GM23338 (cell line): ENCODE measurements at regions not wholly inside any gene's neighbourhood (a gene's known extent, or its start where the extent isn't known, plus 50 kb on each side); places are given as distances from the start of the nearest gene placed in this dataset.

Source experiments
- ATAC-seq: fragments of 200-7000 bp; cut with Tn5 transposase; 3 replicates; pipeline ENCODE4 v1.9.1; 2020
- DNase-seq: peaks from one replicate; pipeline ENCODE4 v3.0.0-alpha.2; 2015; ENCODE audit warnings: low spot score
- H2AFZ ChIP-seq: fragments of 200-600 bp; sonication (generic); 2 replicates; pipeline ENCODE4 v1.8.0; 2016; ENCODE audit warnings: antibody characterized with exemption, mild to moderate bottlenecking, moderate library complexity
- H3F3A ChIP-seq: fragments of 200-600 bp; sonication (generic); replicated peaks from 2 replicates; pipeline ENCODE4 v1.8.0; 2017; ENCODE audit warnings: antibody characterized with exemption, mixed run types, low read depth
- H3K27ac ChIP-seq: fragments of 200-600 bp; sonication (generic); 2 replicates; pipeline ENCODE4 v1.6.1; 2016; ENCODE audit warnings: low read depth
- H3K27me3 ChIP-seq: fragments of 200-600 bp; sonication (generic); 2 replicates; pipeline ENCODE4 v1.8.0; 2016; ENCODE audit warnings: mild to moderate bottlenecking, mixed run types, moderate library complexity; ENCODE audit not compliant: insufficient read depth
- H3K36me3 ChIP-seq: fragments of 200-600 bp; sonication (generic); 2 replicates; pipeline ENCODE4 v1.8.0; 2016; ENCODE audit warnings: mild to moderate bottlenecking; ENCODE audit not compliant: insufficient read depth
- H3K4me1 ChIP-seq: fragments of 200-600 bp; sonication (generic); 2 replicates; pipeline ENCODE4 v1.8.0; 2016; ENCODE audit warnings: mild to moderate bottlenecking, moderate library complexity; ENCODE audit not compliant: insufficient read depth
- H3K4me2 ChIP-seq: fragments of 200-600 bp; sonication (generic); 2 replicates; pipeline ENCODE4 v1.7.1; 2017; ENCODE audit warnings: mixed run types
- H3K4me3 ChIP-seq: fragments of 200-600 bp; sonication (generic); 2 replicates; pipeline ENCODE4 v1.6.1; 2016; ENCODE audit warnings: mixed run types
- H3K79me2 ChIP-seq: fragments of 200-600 bp; sonication (generic); replicated peaks from 2 replicates; pipeline ENCODE4 v1.8.0; 2017; ENCODE audit warnings: mild to moderate bottlenecking; ENCODE audit not compliant: insufficient read depth
- H3K9me2 ChIP-seq: fragments of 200-600 bp; sonication (generic); 2 replicates; pipeline ENCODE4 v1.8.0; 2017; ENCODE audit not compliant: insufficient read depth
- H4K20me1 ChIP-seq: fragments of 200-600 bp; sonication (generic); replicated peaks from 2 replicates; pipeline ENCODE4 v1.8.0; 2017; ENCODE audit warnings: mild to moderate bottlenecking; ENCODE audit not compliant: insufficient read depth
- H3K27ac Mint-ChIP-seq: 2 replicates; pipeline ENCODE4 v1.8.0; 2020; ENCODE audit warnings: inconsistent platforms, mild to moderate bottlenecking, moderate library complexity, mixed read lengths
- H3K27me3 Mint-ChIP-seq: 3 replicates; pipeline ENCODE4 v1.8.0; 2022; ENCODE audit warnings: low read depth, mild to moderate bottlenecking, moderate library complexity, mixed read lengths, inconsistent platforms; ENCODE audit not compliant: insufficient read depth, poor library complexity
- H3K36me3 Mint-ChIP-seq: 3 replicates; pipeline ENCODE4 v1.8.0; 2021; ENCODE audit warnings: low read depth, mild to moderate bottlenecking, inconsistent platforms, moderate library complexity, mixed read lengths
- H3K4me1 Mint-ChIP-seq: 3 replicates; pipeline ENCODE4 v1.8.0; 2020; ENCODE audit warnings: mild to moderate bottlenecking, inconsistent platforms, mixed read lengths
- H3K4me3 Mint-ChIP-seq: 3 replicates; pipeline ENCODE4 v1.8.0; 2021; ENCODE audit warnings: moderate library complexity, mild to moderate bottlenecking, inconsistent platforms, mixed read lengths
- H3K9me3 Mint-ChIP-seq: 3 replicates; pipeline ENCODE4 v1.8.0; 2020; ENCODE audit warnings: moderate library complexity, mild to moderate bottlenecking, inconsistent platforms, mixed read lengths
- EZH2phosphoT487 ChIP-seq: fragments of 200-600 bp; sonication (generic); IDR thresholded peaks from one replicate; pipeline ENCODE4 v1.8.1; 2018; ENCODE audit warnings: antibody characterized with exemption; ENCODE audit not compliant: unreplicated experiment
- JUNB ChIP-seq: IDR thresholded peaks from one replicate; pipeline ENCODE4 v1.6.1; 2016; ENCODE audit warnings: antibody characterized with exemption; ENCODE audit not compliant: unreplicated experiment
- NANOG ChIP-seq: IDR thresholded peaks from 2 replicates; pipeline ENCODE4 v1.6.1; 2016; ENCODE audit warnings: antibody characterized with exemption, borderline replicate concordance
- POLR2AphosphoS5 ChIP-seq: IDR thresholded peaks from 2 replicates; pipeline ENCODE4 v1.6.1; 2016; ENCODE audit warnings: antibody characterized with exemption, low read depth
- REST ChIP-seq: IDR thresholded peaks from one replicate; pipeline ENCODE4 v1.6.1; 2018; ENCODE audit warnings: antibody characterized with exemption; ENCODE audit not compliant: unreplicated experiment
- STAT1 ChIP-seq: IDR thresholded peaks from one replicate; pipeline ENCODE4 v1.6.1; 2016; ENCODE audit warnings: antibody characterized with exemption; ENCODE audit not compliant: unreplicated experiment
- ZNF114 ChIP-seq: fragments of 250-450 bp; sonication (Bioruptor Pico); IDR thresholded peaks from 2 replicates; pipeline ENCODE4 v1.5.0; 2020; ENCODE audit warnings: mild to moderate bottlenecking, moderate library complexity
- TF ChIP-seq, protein P1 (sequence below): fragments of 250-450 bp; sonication (Bioruptor Pico); IDR thresholded peaks from 2 replicates; pipeline ENCODE4 v1.5.0; 2020; ENCODE audit warnings: mild to moderate bottlenecking, moderate library complexity

GRCh38 chr6:2505624-2506023 is 245.1 kb downstream of the MYLK4 start (continued):
- TF ChIP-seq REST: no peak

DNA sequence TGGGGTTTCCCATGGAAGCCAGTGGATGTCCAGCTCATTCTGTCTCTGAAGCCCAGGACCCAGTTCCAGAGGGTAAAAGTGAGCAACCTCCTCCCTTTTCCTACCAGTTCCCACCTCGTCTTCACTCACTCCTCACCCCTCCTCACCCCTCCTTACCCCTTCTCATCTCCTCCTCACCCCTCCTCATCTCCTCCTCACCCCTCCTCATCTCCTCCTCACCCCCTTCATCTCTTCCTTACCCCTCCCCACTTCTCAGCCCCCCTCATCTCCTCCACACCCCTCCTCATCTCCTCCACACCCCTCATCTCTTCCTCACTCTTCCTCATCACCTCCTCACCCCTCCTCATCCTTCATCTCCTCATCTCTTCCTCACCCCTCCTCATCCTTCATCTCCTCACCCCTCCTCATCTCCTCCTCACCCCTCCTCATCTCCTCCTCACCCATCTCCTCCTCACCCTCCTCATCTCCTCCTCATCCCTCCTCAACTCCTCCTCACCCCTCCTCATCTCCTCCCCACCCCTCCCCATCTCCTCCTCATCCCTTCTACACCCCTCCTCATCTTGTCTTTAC is 246.1 kb downstream of the MYLK4 start:
- no peaks in the 10 kb centered on the region for H3K36me3 ChIP-seq
- H3K36me3 Mint-ChIP-seq: no peaks in the 10 kb centered on the region
- H3F3A ChIP-seq: no peaks in the 10 kb centered on the region
- no peaks in the 10 kb centered on the region for H4K20me1 ChIP-seq
- peaks cover 4% of the 10 kb centered on the region for H3K27me3 Mint-ChIP-seq
- no peak overlapping the region for H3K4me3 Mint-ChIP-seq
- no peak overlapping the region for H3K27ac ChIP-seq
- peaks cover 9% of the 10 kb centered on the region; the same call in 1 of the 2 replicates for H3K9me2 ChIP-seq
- no peaks in the 10 kb centered on the region for H3K79me2 ChIP-seq
- H2AFZ ChIP-seq: no peak overlapping the region
- H3K4me2 ChIP-seq: no peak overlapping the region
- no peak for DNase-seq
- H3K27me3 ChIP-seq: no peaks in the 10 kb centered on the region
- peaks cover 6% of the 10 kb centered on the region for H3K4me1 Mint-ChIP-seq
- no peak overlapping the region for H3K4me3 ChIP-seq
- H3K9me3 Mint-ChIP-seq: peaks cover 4% of the 10 kb centered on the region; the same call in 1 of the 3 replicates
- no peak for ATAC-seq
- TF ChIP-seq EZH2phosphoT487 (no peak), JUNB (no peak), NANOG (no peak), REST (no peak), STAT1 (no peak), POLR2AphosphoS5 (no peak), ZNF114 (no peak)
- TF ChIP-seq, protein P1, sequence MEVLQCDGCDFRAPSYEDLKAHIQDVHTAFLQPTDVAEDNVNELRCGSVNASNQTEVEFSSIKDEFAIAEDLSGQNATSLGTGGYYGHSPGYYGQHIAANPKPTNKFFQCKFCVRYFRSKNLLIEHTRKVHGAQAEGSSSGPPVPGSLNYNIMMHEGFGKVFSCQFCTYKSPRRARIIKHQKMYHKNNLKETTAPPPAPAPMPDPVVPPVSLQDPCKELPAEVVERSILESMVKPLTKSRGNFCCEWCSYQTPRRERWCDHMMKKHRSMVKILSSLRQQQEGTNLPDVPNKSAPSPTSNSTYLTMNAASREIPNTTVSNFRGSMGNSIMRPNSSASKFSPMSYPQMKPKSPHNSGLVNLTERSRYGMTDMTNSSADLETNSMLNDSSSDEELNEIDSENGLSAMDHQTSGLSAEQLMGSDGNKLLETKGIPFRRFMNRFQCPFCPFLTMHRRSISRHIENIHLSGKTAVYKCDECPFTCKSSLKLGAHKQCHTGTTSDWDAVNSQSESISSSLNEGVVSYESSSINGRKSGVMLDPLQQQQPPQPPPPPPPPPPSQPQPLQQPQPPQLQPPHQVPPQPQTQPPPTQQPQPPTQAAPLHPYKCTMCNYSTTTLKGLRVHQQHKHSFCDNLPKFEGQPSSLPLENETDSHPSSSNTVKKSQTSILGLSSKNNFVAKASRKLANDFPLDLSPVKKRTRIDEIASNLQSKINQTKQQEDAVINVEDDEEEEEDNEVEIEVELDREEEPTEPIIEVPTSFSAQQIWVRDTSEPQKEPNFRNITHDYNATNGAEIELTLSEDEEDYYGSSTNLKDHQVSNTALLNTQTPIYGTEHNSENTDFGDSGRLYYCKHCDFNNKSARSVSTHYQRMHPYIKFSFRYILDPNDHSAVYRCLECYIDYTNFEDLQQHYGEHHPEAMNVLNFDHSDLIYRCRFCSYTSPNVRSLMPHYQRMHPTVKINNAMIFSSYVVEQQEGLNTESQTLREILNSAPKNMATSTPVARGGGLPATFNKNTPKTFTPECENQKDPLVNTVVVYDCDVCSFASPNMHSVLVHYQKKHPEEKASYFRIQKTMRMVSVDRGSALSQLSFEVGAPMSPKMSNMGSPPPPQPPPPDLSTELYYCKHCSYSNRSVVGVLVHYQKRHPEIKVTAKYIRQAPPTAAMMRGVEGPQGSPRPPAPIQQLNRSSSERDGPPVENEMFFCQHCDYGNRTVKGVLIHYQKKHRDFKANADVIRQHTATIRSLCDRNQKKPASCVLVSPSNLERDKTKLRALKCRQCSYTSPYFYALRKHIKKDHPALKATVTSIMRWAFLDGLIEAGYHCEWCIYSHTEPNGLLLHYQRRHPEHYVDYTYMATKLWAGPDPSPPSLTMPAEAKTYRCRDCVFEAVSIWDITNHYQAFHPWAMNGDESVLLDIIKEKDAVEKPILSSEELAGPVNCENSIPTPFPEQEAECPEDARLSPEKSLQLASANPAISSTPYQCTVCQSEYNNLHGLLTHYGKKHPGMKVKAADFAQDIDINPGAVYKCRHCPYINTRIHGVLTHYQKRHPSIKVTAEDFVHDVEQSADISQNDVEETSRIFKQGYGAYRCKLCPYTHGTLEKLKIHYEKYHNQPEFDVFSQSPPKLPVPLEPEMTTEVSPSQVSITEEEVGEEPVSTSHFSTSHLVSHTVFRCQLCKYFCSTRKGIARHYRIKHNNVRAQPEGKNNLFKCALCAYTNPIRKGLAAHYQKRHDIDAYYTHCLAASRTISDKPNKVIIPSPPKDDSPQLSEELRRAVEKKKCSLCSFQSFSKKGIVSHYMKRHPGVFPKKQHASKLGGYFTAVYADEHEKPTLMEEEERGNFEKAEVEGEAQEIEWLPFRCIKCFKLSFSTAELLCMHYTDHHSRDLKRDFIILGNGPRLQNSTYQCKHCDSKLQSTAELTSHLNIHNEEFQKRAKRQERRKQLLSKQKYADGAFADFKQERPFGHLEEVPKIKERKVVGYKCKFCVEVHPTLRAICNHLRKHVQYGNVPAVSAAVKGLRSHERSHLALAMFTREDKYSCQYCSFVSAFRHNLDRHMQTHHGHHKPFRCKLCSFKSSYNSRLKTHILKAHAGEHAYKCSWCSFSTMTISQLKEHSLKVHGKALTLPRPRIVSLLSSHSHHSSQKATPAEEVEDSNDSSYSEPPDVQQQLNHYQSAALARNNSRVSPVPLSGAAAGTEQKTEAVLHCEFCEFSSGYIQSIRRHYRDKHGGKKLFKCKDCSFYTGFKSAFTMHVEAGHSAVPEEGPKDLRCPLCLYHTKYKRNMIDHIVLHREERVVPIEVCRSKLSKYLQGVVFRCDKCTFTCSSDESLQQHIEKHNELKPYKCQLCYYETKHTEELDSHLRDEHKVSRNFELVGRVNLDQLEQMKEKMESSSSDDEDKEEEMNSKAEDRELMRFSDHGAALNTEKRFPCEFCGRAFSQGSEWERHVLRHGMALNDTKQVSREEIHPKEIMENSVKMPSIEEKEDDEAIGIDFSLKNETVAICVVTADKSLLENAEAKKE (CRISPR knock-in tag): no peak
- no peaks in the 10 kb centered on the region for H3K4me1 ChIP-seq
- no peak overlapping the region for H3K27ac Mint-ChIP-seq
